Body of pancreas (tissue), 4 donors: ENCODE measurements at regions not wholly inside any gene's neighbourhood (a gene's known extent, or its start where the extent isn't known, plus 50 kb on each side); places are given as distances from the start of the nearest gene placed in this dataset.

ENCODE experiments used
- ATAC-seq: fragments of 150-250 bp; one replicate; pipeline ENCODE4 v1.9.1; 2016
- DNase-seq, 4 donors: peaks; one replicate each; pipeline ENCODE4 v3.0.0-alpha.2; 2019
- H3K27ac ChIP-seq, 4 donors: fragments of 200-600 bp; sonication (generic); 1 replicate in 3 of 4; 2 replicates in 1 of 4; pipeline versions ENCODE4 v1.5.1 to v1.6.1; 2016 to 2019; ENCODE audit warnings: mild to moderate bottlenecking in 1 of 4, mixed read lengths in 1 of 4, moderate library complexity in 1 of 4
- H3K27me3 ChIP-seq, 2 donors: fragments of 200-600 bp; sonication (generic); one replicate each; pipeline ENCODE4 v1.6.0; 2016; ENCODE audit warnings: mild to moderate bottlenecking in 1 of 2
- H3K36me3 ChIP-seq, 2 donors: fragments of 200-600 bp; sonication (generic); replicated peaks in 1 of 2; 2 replicates each; pipeline ENCODE4 v1.5.1; 2016; ENCODE audit warnings: low read depth in 2 of 2; ENCODE audit not compliant: insufficient read depth in 1 of 2
- H3K4me1 ChIP-seq: fragments of 200-600 bp; sonication (generic); one replicate; pipeline ENCODE4 v1.6.0; 2016
- H3K4me3 ChIP-seq, 2 donors: fragments of 200-600 bp; sonication (generic); 1 replicate in 1 of 2; 2 replicates in 1 of 2; pipeline ENCODE4 v1.5.1; 2016 to 2019
- H3K9me3 ChIP-seq, 3 donors: fragments of 200-600 bp; sonication (generic); 1 replicate in 2 of 3; 2 replicates in 1 of 3; pipeline ENCODE4 v1.5.1; 2016
- CTCF ChIP-seq, 7 experiments: fragments of 450-650 bp in 4 of 7; fragments of 200-600 bp in 3 of 7; sonication (generic) in 3 of 7; IDR thresholded peaks; one replicate each; pipeline ENCODE4 v1.5.1; 2016 to 2019; ENCODE audit warnings: antibody characterized with exemption in 7 of 7
- POLR2A ChIP-seq, 3 donors: fragments of 450-650 bp; IDR thresholded peaks; one replicate each; pipeline ENCODE4 v1.6.1; 2016; ENCODE audit warnings: antibody characterized with exemption in 3 of 3, mild to moderate bottlenecking in 2 of 3
- WGBS, 2 donors: methylation state at CpG; one replicate each; pipeline ENCODE4 v1.1.5; 2017; 5-methylcytosine and 5-hydroxymethylcytosine counted together
- intact Hi-C: fragments of 100-400 bp; cut with DNase I; formaldehyde crosslinking; loops from one replicate; pipeline ENCODE4 v1.15.1; 2023

- intact Hi-C loops = no loop called here
- WGBS, 2 donors = 73 to 81% methylated on average over 6 of the region's 6 CpGs
Measured at GRCh38 chr7:85583131-85583953, 396.5 kb upstream of the SEMA3D start.

GRCh38 chr7:85573844-85574243 is 387.0 kb upstream of the SEMA3D start:
- no peak for DNase-seq
- TF ChIP-seq CTCF (IDR thresholded peaks at IDR 0.05) (no peak), POLR2A (IDR thresholded peaks at IDR 0.05) (no peak)
- WGBS, 2 donors = 67 to 79% methylated on average over 4 of the region's 4 CpGs
- Histone ChIP-seq H3K36me3 (no peaks in the 10 kb centered on the region), H3K27me3 (no peaks in the 10 kb centered on the region), H3K9me3 (no peaks in the 10 kb centered on the region), H3K4me1 (no peaks in the 10 kb centered on the region), H3K27ac (no peak overlapping the region), H3K4me3 (no peak overlapping the region)
- intact Hi-C loops = no loop called here
- ATAC-seq = no peak

More at GRCh38 chr7:85583131-85583953, 396.5 kb upstream of the SEMA3D start:
- TF ChIP-seq CTCF (IDR thresholded peaks at IDR 0.05) (no peak), POLR2A (IDR thresholded peaks at IDR 0.05) (no peak)
- no peak overlapping the region for H3K27ac ChIP-seq
- ATAC-seq = no peak
- no peaks in the 10 kb centered on the region for H3K9me3 ChIP-seq
- no peak overlapping the region for H3K4me3 ChIP-seq
- no peaks in the 10 kb centered on the region for H3K4me1 ChIP-seq
- no peak for DNase-seq
- no peaks in the 10 kb centered on the region for H3K36me3 ChIP-seq
- no peaks in the 10 kb centered on the region for H3K27me3 ChIP-seq

GRCh38 chr7:85573346-85573745 is 386.5 kb upstream of the SEMA3D start:
- 63 to 71% methylated on average over 3 of the region's 3 CpGs for WGBS, 2 donors
- intact Hi-C loops = no loop called here
- ATAC-seq = no peak
- no peak for DNase-seq
- TF ChIP-seq POLR2A (IDR thresholded peaks at IDR 0.05) (no peak), CTCF (IDR thresholded peaks at IDR 0.05) (no peak)
- no peaks in the 10 kb centered on the region for H3K4me1 ChIP-seq
- H3K9me3 ChIP-seq = no peaks in the 10 kb centered on the region
- H3K36me3 ChIP-seq = no peaks in the 10 kb centered on the region
- H3K27me3 ChIP-seq = no peaks in the 10 kb centered on the region
- H3K27ac ChIP-seq = no peak overlapping the region
- H3K4me3 ChIP-seq = no peak overlapping the region

- no peak overlapping the region for H3K4me3 ChIP-seq
- H3K36me3 ChIP-seq = no peaks in the 10 kb centered on the region
- H3K27me3 ChIP-seq = no peaks in the 10 kb centered on the region
- H3K4me1 ChIP-seq = no peaks in the 10 kb centered on the region
- no peak for DNase-seq
- no peaks in the 10 kb centered on the region for H3K9me3 ChIP-seq
- no peak overlapping the region for H3K27ac ChIP-seq
- intact Hi-C loops = no loop called here
- WGBS, 2 donors = 55 to 61% methylated on average over 1 of the region's 1 CpG
- no peak for ATAC-seq
- TF ChIP-seq CTCF (IDR thresholded peaks at IDR 0.05) = no peak
- TF ChIP-seq POLR2A (IDR thresholded peaks at IDR 0.05) = no peak
Measured at GRCh38 chr7:85570898-85571297, 384.0 kb upstream of the SEMA3D start.

GRCh38 chr7:85567983-85568382 is 381.1 kb upstream of the SEMA3D start:
- Histone ChIP-seq H3K9me3 (no peaks in the 10 kb centered on the region), H3K27ac (no peak overlapping the region), H3K4me1 (no peaks in the 10 kb centered on the region), H3K36me3 (no peaks in the 10 kb centered on the region), H3K27me3 (no peaks in the 10 kb centered on the region), H3K4me3 (no peak overlapping the region)
- TF ChIP-seq POLR2A (IDR thresholded peaks at IDR 0.05) (no peak), CTCF (IDR thresholded peaks at IDR 0.05) (no peak)
- ATAC-seq (no peak), DNase-seq (no peak)
- intact Hi-C loops = no loop called here
